Loucy (cell line): ENCODE measurements at regions not wholly inside any gene's neighbourhood (a gene's known extent, or its start where the extent isn't known, plus 50 kb on each side); places are given as distances from the start of the nearest gene placed in this dataset.

ENCODE experiments used
- H2AFZ ChIP-seq: fragments of 200-600 bp; sonication (generic); 2 replicates; pipeline ENCODE4 v1.6.0; 2016; ENCODE audit warnings: antibody characterized with exemption, mild to moderate bottlenecking, low read length, moderate library complexity
- H3F3A ChIP-seq: fragments of 200-600 bp; 2 replicates; pipeline ENCODE4 v1.6.0; 2016; ENCODE audit warnings: antibody characterized with exemption, low read depth, mild to moderate bottlenecking
- H3K27me3 ChIP-seq: fragments of 200-600 bp; sonication (generic); 2 replicates; pipeline ENCODE4 v1.6.1; 2014; ENCODE audit warnings: low read length, mild to moderate bottlenecking; ENCODE audit not compliant: insufficient read depth, poor library complexity, severe bottlenecking
- H3K36me3 ChIP-seq: fragments of 200-600 bp; sonication (generic); 2 replicates; pipeline ENCODE4 v1.6.1; 2016; ENCODE audit warnings: low read length; ENCODE audit not compliant: insufficient read depth
- H3K4me1 ChIP-seq: fragments of 200-600 bp; sonication (generic); 2 replicates; pipeline ENCODE4 v1.5.1; 2014; ENCODE audit warnings: low read length, mild to moderate bottlenecking; ENCODE audit not compliant: insufficient read depth, poor library complexity, severe bottlenecking
- H3K4me2 ChIP-seq: fragments of 200-600 bp; sonication (generic); 2 replicates; pipeline ENCODE4 v1.6.0; 2014; ENCODE audit warnings: antibody characterized with exemption, low read length, low read depth, mild to moderate bottlenecking; ENCODE audit not compliant: poor library complexity, severe bottlenecking
- H3K4me3 ChIP-seq: fragments of 200-600 bp; sonication (generic); 2 replicates; pipeline ENCODE4 v1.5.1; 2014; ENCODE audit warnings: low read length, mild to moderate bottlenecking, mixed read lengths; ENCODE audit not compliant: poor library complexity, severe bottlenecking
- H3K79me2 ChIP-seq: fragments of 200-600 bp; sonication (generic); 2 replicates; pipeline ENCODE4 v1.6.1; 2014; ENCODE audit warnings: low read length; ENCODE audit not compliant: insufficient read depth
- H3K9ac ChIP-seq: fragments of 200-600 bp; sonication (generic); 2 replicates; pipeline ENCODE4 v1.6.0; 2014; ENCODE audit warnings: mild to moderate bottlenecking, low read depth, low read length, moderate library complexity; ENCODE audit not compliant: poor library complexity, severe bottlenecking
- H3K9me2 ChIP-seq: fragments of 200-600 bp; sonication (generic); replicated peaks from 2 replicates; pipeline ENCODE4 v1.6.1; 2016; ENCODE audit warnings: low read depth, low read length, mixed read lengths
- H3K9me3 ChIP-seq: fragments of 200-600 bp; sonication (generic); 2 replicates; pipeline ENCODE4 v1.6.1; 2014; ENCODE audit warnings: mild to moderate bottlenecking, antibody characterized with exemption, low read length, low read depth; ENCODE audit not compliant: insufficient read depth
- H4K20me1 ChIP-seq: fragments of 200-600 bp; sonication (generic); 2 replicates; pipeline ENCODE4 v1.6.0; 2014; ENCODE audit warnings: antibody characterized with exemption, low read length, mild to moderate bottlenecking; ENCODE audit not compliant: insufficient read depth, poor library complexity, severe bottlenecking
- CTCF ChIP-seq: fragments of 200-600 bp; sonication (generic); conservative IDR thresholded peaks from 2 replicates; pipeline ENCODE4 v1.5.1; 2014; ENCODE audit warnings: mild to moderate bottlenecking, antibody characterized with exemption, low read length
- EZH2phosphoT487 ChIP-seq: fragments of 200-600 bp; IDR thresholded peaks from 2 replicates; pipeline ENCODE4 v1.6.1; 2018; ENCODE audit warnings: antibody characterized with exemption, mild to moderate bottlenecking, moderate library complexity, borderline replicate concordance

DNA sequence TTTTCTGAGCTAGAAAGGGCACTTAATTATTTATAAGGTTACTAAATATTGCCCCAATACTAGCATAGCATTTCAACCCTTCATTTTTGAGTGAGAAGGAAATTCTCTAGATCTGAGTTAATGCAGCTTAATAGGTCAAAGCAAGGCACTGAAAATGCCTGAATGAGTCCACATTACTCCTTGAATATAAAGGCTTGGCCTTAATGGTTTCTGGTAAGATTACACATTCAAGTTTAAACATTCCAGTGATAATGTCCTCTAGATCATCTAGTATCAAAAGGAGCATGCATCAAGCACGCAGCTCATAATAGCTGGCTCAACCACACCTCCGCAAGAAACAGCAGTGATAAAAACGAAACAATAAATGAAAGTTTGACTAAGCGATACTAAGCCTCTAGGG, 87.5 kb downstream of the SPANXN3 start:
- no peak overlapping the region for H2AFZ ChIP-seq
- no peaks in the 10 kb centered on the region for H3K27me3 ChIP-seq
- no peak overlapping the region for H3K9ac ChIP-seq
- H3K79me2 ChIP-seq = no peaks in the 10 kb centered on the region
- no peaks in the 10 kb centered on the region for H3K36me3 ChIP-seq
- no peaks in the 10 kb centered on the region for H3K9me2 ChIP-seq
- no peak overlapping the region for H3K4me2 ChIP-seq
- no peak for TF ChIP-seq CTCF
- TF ChIP-seq EZH2phosphoT487 = no peak
- no peaks in the 10 kb centered on the region for H3K9me3 ChIP-seq
- no peak overlapping the region for H3K4me3 ChIP-seq
- no peaks in the 10 kb centered on the region for H4K20me1 ChIP-seq
- no peaks in the 10 kb centered on the region for H3F3A ChIP-seq
- no peaks in the 10 kb centered on the region for H3K4me1 ChIP-seq

GRCh38 chrX:143429131-143429530, 88.1 kb downstream of the SPANXN3 start:
- no peaks in the 10 kb centered on the region for H3K4me1 ChIP-seq
- H3K4me2 ChIP-seq = no peak overlapping the region
- H3F3A ChIP-seq = no peaks in the 10 kb centered on the region
- H2AFZ ChIP-seq = no peak overlapping the region
- no peaks in the 10 kb centered on the region for H3K36me3 ChIP-seq
- TF ChIP-seq EZH2phosphoT487 = no peak
- no peak for TF ChIP-seq CTCF
- no peak overlapping the region for H3K4me3 ChIP-seq
- H3K9me2 ChIP-seq = no peaks in the 10 kb centered on the region
- H4K20me1 ChIP-seq = no peaks in the 10 kb centered on the region
- no peak overlapping the region for H3K9ac ChIP-seq
- H3K27me3 ChIP-seq = no peaks in the 10 kb centered on the region
- H3K9me3 ChIP-seq = no peaks in the 10 kb centered on the region
- no peaks in the 10 kb centered on the region for H3K79me2 ChIP-seq

DNA sequence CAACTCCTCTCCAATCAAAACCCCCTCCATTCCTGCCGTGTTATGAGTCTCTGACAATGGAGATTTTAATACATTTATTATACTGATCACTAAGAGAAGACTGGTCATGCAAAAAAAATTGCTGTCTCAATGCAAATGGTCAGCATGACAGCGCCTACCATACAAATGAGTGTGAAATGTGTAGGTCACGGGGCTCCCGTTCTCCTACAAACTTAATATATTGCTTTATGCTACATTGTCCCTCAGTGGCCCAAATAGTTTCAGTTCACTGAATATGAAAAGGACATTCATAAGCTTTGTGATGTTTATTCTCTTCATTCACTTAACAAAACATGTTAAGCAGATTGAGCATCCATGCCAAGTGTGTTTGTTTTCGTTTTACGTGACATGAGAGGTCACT, 116.1 kb downstream of the SPANXN3 start:
- Histone ChIP-seq H3K4me3 (no peak overlapping the region), H3K9ac (no peak overlapping the region), H3K9me2 (no peaks in the 10 kb centered on the region), H4K20me1 (no peaks in the 10 kb centered on the region), H3K4me1 (no peaks in the 10 kb centered on the region), H3F3A (no peaks in the 10 kb centered on the region), H3K36me3 (no peaks in the 10 kb centered on the region), H3K79me2 (no peaks in the 10 kb centered on the region), H2AFZ (no peak overlapping the region), H3K27me3 (no peaks in the 10 kb centered on the region), H3K4me2 (no peak overlapping the region), H3K9me3 (no peaks in the 10 kb centered on the region)
- TF ChIP-seq EZH2phosphoT487 (no peak), CTCF (no peak)
